Loucy (cell line): ENCODE measurements at regions not wholly inside any gene's neighbourhood (a gene's known extent, or its start where the extent isn't known, plus 50 kb on each side); places are given as distances from the start of the nearest gene placed in this dataset.
"Not testable (repeated sequence)": the region's sequence is repeated elsewhere in the genome, so short reads cannot be mapped to it uniquely, and the experiment has no call there.

Experiments
- H2AFZ ChIP-seq: fragments of 200-600 bp; sonication (generic); 2 replicates; pipeline ENCODE4 v1.6.0; 2016; ENCODE audit warnings: antibody characterized with exemption, mild to moderate bottlenecking, low read length, moderate library complexity
- H3F3A ChIP-seq: fragments of 200-600 bp; 2 replicates; pipeline ENCODE4 v1.6.0; 2016; ENCODE audit warnings: antibody characterized with exemption, low read depth, mild to moderate bottlenecking
- H3K27me3 ChIP-seq: fragments of 200-600 bp; sonication (generic); 2 replicates; pipeline ENCODE4 v1.6.1; 2014; ENCODE audit warnings: low read length, mild to moderate bottlenecking; ENCODE audit not compliant: insufficient read depth, poor library complexity, severe bottlenecking
- H3K36me3 ChIP-seq: fragments of 200-600 bp; sonication (generic); 2 replicates; pipeline ENCODE4 v1.6.1; 2016; ENCODE audit warnings: low read length; ENCODE audit not compliant: insufficient read depth
- H3K4me1 ChIP-seq: fragments of 200-600 bp; sonication (generic); 2 replicates; pipeline ENCODE4 v1.5.1; 2014; ENCODE audit warnings: low read length, mild to moderate bottlenecking; ENCODE audit not compliant: insufficient read depth, poor library complexity, severe bottlenecking
- H3K4me2 ChIP-seq: fragments of 200-600 bp; sonication (generic); 2 replicates; pipeline ENCODE4 v1.6.0; 2014; ENCODE audit warnings: antibody characterized with exemption, low read length, low read depth, mild to moderate bottlenecking; ENCODE audit not compliant: poor library complexity, severe bottlenecking
- H3K4me3 ChIP-seq: fragments of 200-600 bp; sonication (generic); 2 replicates; pipeline ENCODE4 v1.5.1; 2014; ENCODE audit warnings: low read length, mild to moderate bottlenecking, mixed read lengths; ENCODE audit not compliant: poor library complexity, severe bottlenecking
- H3K79me2 ChIP-seq: fragments of 200-600 bp; sonication (generic); 2 replicates; pipeline ENCODE4 v1.6.1; 2014; ENCODE audit warnings: low read length; ENCODE audit not compliant: insufficient read depth
- H3K9ac ChIP-seq: fragments of 200-600 bp; sonication (generic); 2 replicates; pipeline ENCODE4 v1.6.0; 2014; ENCODE audit warnings: mild to moderate bottlenecking, low read depth, low read length, moderate library complexity; ENCODE audit not compliant: poor library complexity, severe bottlenecking
- H3K9me2 ChIP-seq: fragments of 200-600 bp; sonication (generic); replicated peaks from 2 replicates; pipeline ENCODE4 v1.6.1; 2016; ENCODE audit warnings: low read depth, low read length, mixed read lengths
- H3K9me3 ChIP-seq: fragments of 200-600 bp; sonication (generic); 2 replicates; pipeline ENCODE4 v1.6.1; 2014; ENCODE audit warnings: mild to moderate bottlenecking, antibody characterized with exemption, low read length, low read depth; ENCODE audit not compliant: insufficient read depth
- H4K20me1 ChIP-seq: fragments of 200-600 bp; sonication (generic); 2 replicates; pipeline ENCODE4 v1.6.0; 2014; ENCODE audit warnings: antibody characterized with exemption, low read length, mild to moderate bottlenecking; ENCODE audit not compliant: insufficient read depth, poor library complexity, severe bottlenecking
- CTCF ChIP-seq: fragments of 200-600 bp; sonication (generic); conservative IDR thresholded peaks from 2 replicates; pipeline ENCODE4 v1.5.1; 2014; ENCODE audit warnings: mild to moderate bottlenecking, antibody characterized with exemption, low read length
- EZH2phosphoT487 ChIP-seq: fragments of 200-600 bp; IDR thresholded peaks from 2 replicates; pipeline ENCODE4 v1.6.1; 2018; ENCODE audit warnings: antibody characterized with exemption, mild to moderate bottlenecking, moderate library complexity, borderline replicate concordance

- H3K27me3 ChIP-seq, result no peaks in the 10 kb centered on the region
- H3F3A ChIP-seq, result no peaks in the 10 kb centered on the region
- no peaks in the 10 kb centered on the region for H3K4me1 ChIP-seq
- H3K79me2 ChIP-seq, result no peaks in the 10 kb centered on the region
- no peak overlapping the region for H2AFZ ChIP-seq
- TF ChIP-seq EZH2phosphoT487, result no peak
- no peak for TF ChIP-seq CTCF
- no peaks in the 10 kb centered on the region for H3K9me2 ChIP-seq
- no peaks in the 10 kb centered on the region for H3K36me3 ChIP-seq
- no peaks in the 10 kb centered on the region for H4K20me1 ChIP-seq
- H3K9ac ChIP-seq, result no peak overlapping the region
- H3K4me3 ChIP-seq, result no peak overlapping the region
- no peak overlapping the region for H3K4me2 ChIP-seq
- no peaks in the 10 kb centered on the region for H3K9me3 ChIP-seq
These were observed 134.9 kb upstream of the FBXL7 start for GRCh38 chr5:15365070-15365469.

- Histone ChIP-seq H3K27me3 (no peaks in the 10 kb centered on the region), H3K9me3 (no peaks in the 10 kb centered on the region), H3K4me3 (no peak overlapping the region), H3K36me3 (no peaks in the 10 kb centered on the region), H2AFZ (no peak overlapping the region), H3K4me1 (no peaks in the 10 kb centered on the region), H3K79me2 (no peaks in the 10 kb centered on the region), H4K20me1 (no peaks in the 10 kb centered on the region), H3K9me2 (no peaks in the 10 kb centered on the region), H3F3A (no peaks in the 10 kb centered on the region), H3K9ac (no peak overlapping the region), H3K4me2 (no peak overlapping the region)
- no peak for TF ChIP-seq EZH2phosphoT487
- TF ChIP-seq CTCF, result no peak
These were observed 136.4 kb upstream of the FBXL7 start for GRCh38 chr5:15363601-15364000.

GRCh38 chr5:15357092-15357453 lies 142.9 kb upstream of the FBXL7 start:
- H3K9me3 ChIP-seq, H3K27me3 ChIP-seq, H4K20me1 ChIP-seq, H3K79me2 ChIP-seq, H3K4me3 ChIP-seq, H3K9ac ChIP-seq, H3K9me2 ChIP-seq, H3K4me1 ChIP-seq, H3K36me3 ChIP-seq, H3K4me2 ChIP-seq, H2AFZ ChIP-seq, H3F3A ChIP-seq: not testable (repeated sequence)

- H3F3A ChIP-seq, H3K9me2 ChIP-seq, H3K9ac ChIP-seq, H4K20me1 ChIP-seq, H3K9me3 ChIP-seq, H3K27me3 ChIP-seq, H3K4me3 ChIP-seq, H2AFZ ChIP-seq, H3K4me1 ChIP-seq, H3K4me2 ChIP-seq, H3K79me2 ChIP-seq, H3K36me3 ChIP-seq: not testable (repeated sequence)
These were observed 143.5 kb upstream of the FBXL7 start for GRCh38 chr5:15356308-15357091.
